HG02610 (cell line): ENCODE measurements at regions not wholly inside any gene's neighbourhood (a gene's known extent, or its start where the extent isn't known, plus 50 kb on each side); places are given as distances from the start of the nearest gene placed in this dataset.

ENCODE experiments used
- ATAC-seq: cut with Tn5 transposase; IDR thresholded peaks from one replicate; pipeline ENCODE4 v1.9.1; 2021; ENCODE audit warnings: mild to moderate bottlenecking, moderate library complexity; ENCODE audit not compliant: unreplicated experiment

- ATAC-seq: no peak
These were observed 339.2 kb upstream of the DCBLD2 start for GRCh38 chr3:99240700-99241099.

- ATAC-seq: no peak
These were observed 335.1 kb upstream of the DCBLD2 start for GRCh38 chr3:99236576-99236975.

- no peak for ATAC-seq
These were observed 331.2 kb upstream of the DCBLD2 start for GRCh38 chr3:99232696-99233095.

GRCh38 chr3:99218468-99218867, 317.0 kb upstream of the DCBLD2 start:
- no peak for ATAC-seq

- ATAC-seq: no peak
These were observed 311.5 kb upstream of the DCBLD2 start for GRCh38 chr3:99212969-99213368.

GRCh38 chr3:99211309-99211708, 309.8 kb upstream of the DCBLD2 start:
- no peak for ATAC-seq

- no peak for ATAC-seq
These were observed 297.5 kb upstream of the DCBLD2 start for GRCh38 chr3:99199021-99199420.

- no peak for ATAC-seq
These were observed 289.7 kb upstream of the DCBLD2 start for GRCh38 chr3:99191186-99191585.

GRCh38 chr3:99188936-99189335, 287.4 kb upstream of the DCBLD2 start:
- no peak for ATAC-seq

GRCh38 chr3:99186016-99186415, 284.5 kb upstream of the DCBLD2 start:
- ATAC-seq: no peak

- no peak for ATAC-seq
These were observed 274.9 kb upstream of the DCBLD2 start for GRCh38 chr3:99176169-99176964.

- ATAC-seq: no peak
These were observed 273.8 kb upstream of the DCBLD2 start for GRCh38 chr3:99175276-99175812.

- ATAC-seq: peak; percentile 82
These were observed 271.5 kb upstream of the DCBLD2 start for GRCh38 chr3:99172736-99173657.

- no peak for ATAC-seq
These were observed 270.3 kb upstream of the DCBLD2 start for GRCh38 chr3:99171800-99172199.

GRCh38 chr3:99170867-99171517, 269.5 kb upstream of the DCBLD2 start:
- no peak for ATAC-seq

GRCh38 chr3:99167071-99167470, 265.6 kb upstream of the DCBLD2 start:
- ATAC-seq: no peak

GRCh38 chr3:99163314-99163713, 261.8 kb upstream of the DCBLD2 start:
- no peak for ATAC-seq

- no peak for ATAC-seq
These were observed 257.8 kb upstream of the DCBLD2 start for GRCh38 chr3:99159220-99159762.

- ATAC-seq: no peak
These were observed 243.5 kb upstream of the DCBLD2 start for GRCh38 chr3:99145031-99145430.

- ATAC-seq: no peak
These were observed 242.0 kb upstream of the DCBLD2 start for GRCh38 chr3:99143493-99143892.

- ATAC-seq: no peak
These were observed 233.5 kb upstream of the DCBLD2 start for GRCh38 chr3:99134986-99135385.
